ENCODE measurements at regions not wholly inside any gene's neighbourhood (a gene's known extent, or its start where the extent isn't known, plus 50 kb on each side); places are given as distances from the start of the nearest gene placed in this dataset.
A peak's percentile ranks its signal among the peaks of the same experiment; 100 is the strongest.
"Not testable (repeated sequence)": the region's sequence is repeated elsewhere in the genome, so short reads cannot be mapped to it uniquely, and the experiment has no call there.

GRCh38 chr18:8531084-8531483 lies 78.2 kb upstream of the RAB12 start:
- peak; percentile 97 for TF ChIP-seq SETDB1 (IDR thresholded peaks at IDR 0.05; ENCODE audit: insufficient read length, low read length)
- POLR2A ChIA-PET; H3K4me1 ChIP-seq (ENCODE audit: control insufficient read depth, insufficient read depth, low read length); H3K36me3 ChIP-seq (ENCODE audit: control insufficient read depth in 2 of 2, insufficient read depth in 1 of 2, low read length in 2 of 2); CTCF ChIA-PET; H3K27ac ChIP-seq (ENCODE audit: extremely low read depth, low read depth, low read length); H3K9me3 ChIP-seq (ENCODE audit: control insufficient read depth, insufficient read depth, low read depth, low read length); H3K4me3 ChIP-seq (ENCODE audit: low read depth, low read length): not testable (repeated sequence)

- ChIA-PET POLR2A (interaction anchor here (0.7 kb wide), 1 partner anchor 33 kb away, joined by 4 read pairs; no protein-coding TSS in a partner anchor), CTCF (interaction anchor here (1.0 kb wide), 1 partner anchor 66 kb away, joined by 4 read pairs; no protein-coding TSS in a partner anchor)
- Histone ChIP-seq H3K9me3 (ENCODE audit: control insufficient read depth, insufficient read depth, low read depth, low read length) (no peaks in the 10 kb centered on the region), H3K4me1 (ENCODE audit: control insufficient read depth, insufficient read depth, low read length) (no peaks in the 10 kb centered on the region), H3K27ac (ENCODE audit: extremely low read depth, low read depth, low read length) (no peak overlapping the region), H3K4me3 (ENCODE audit: low read depth, low read length) (no peak overlapping the region), H3K36me3 (ENCODE audit: control insufficient read depth in 2 of 2, insufficient read depth in 1 of 2, low read length in 2 of 2) (no peaks in the 10 kb centered on the region)
- peak; percentile 40 for TF ChIP-seq ZNF341 (tag by site-specific recombination; IDR thresholded peaks at IDR 0.05; ENCODE audit: low read depth)
- TF ChIP-seq PRDM1 (tag by site-specific recombination; IDR thresholded peaks at IDR 0.05) = no peak
Observed at GRCh38 chr18:8536231-8536630, 73.0 kb upstream of the RAB12 start.

GRCh38 chr18:8536922-8537321 lies 72.3 kb upstream of the RAB12 start:
- TF ChIP-seq ZNF23 (tag by site-specific recombination; IDR thresholded peaks at IDR 0.05; ENCODE audit: borderline replicate concordance) (no peak), KLF1 (tag by site-specific recombination; IDR thresholded peaks at IDR 0.05) (no peak), ZFP41 (tag by site-specific recombination; IDR thresholded peaks at IDR 0.05; ENCODE audit: borderline replicate concordance) (no peak), ZNF132 (tag by site-specific recombination; IDR thresholded peaks at IDR 0.05; ENCODE audit: borderline replicate concordance) (no peak), ZSCAN5A (tag by site-specific recombination; IDR thresholded peaks at IDR 0.05) (no peak), SETDB1 (IDR thresholded peaks at IDR 0.05; ENCODE audit: insufficient read length, low read length) (no peak), TRIM28 (IDR thresholded peaks at IDR 0.05; ENCODE audit: borderline replicate concordance, low read length) (no peak), ZSCAN16 (tag by site-specific recombination; IDR thresholded peaks at IDR 0.05) (no peak), ZNF768 (tag by site-specific recombination; IDR thresholded peaks at IDR 0.05) (no peak), ZNF692 (tag by site-specific recombination; IDR thresholded peaks at IDR 0.05) (no peak), ZNF830 (tag by site-specific recombination; IDR thresholded peaks at IDR 0.05; ENCODE audit: low read depth) (no peak), ZNF324 (tag by site-specific recombination; IDR thresholded peaks at IDR 0.05) (no peak), ZBTB6 (tag by site-specific recombination; IDR thresholded peaks at IDR 0.05) (no peak), ZBTB1 (tag by site-specific recombination; IDR thresholded peaks at IDR 0.05) (no peak), ZNF10 (tag by site-specific recombination; IDR thresholded peaks at IDR 0.05) (no peak), ZNF677 (tag by site-specific recombination; IDR thresholded peaks at IDR 0.05) (no peak), ZNF530 (tag by site-specific recombination; IDR thresholded peaks at IDR 0.05; ENCODE audit: low read depth) (no peak), ZNF155 (tag by site-specific recombination; IDR thresholded peaks at IDR 0.05) (no peak)
- Histone ChIP-seq H3K36me3 (ENCODE audit: control insufficient read depth in 2 of 2, insufficient read depth in 1 of 2, low read length in 2 of 2) (no peaks in the 10 kb centered on the region), H3K4me1 (ENCODE audit: control insufficient read depth, insufficient read depth, low read length) (no peaks in the 10 kb centered on the region), H3K4me3 (ENCODE audit: low read depth, low read length) (no peak overlapping the region), H3K27ac (ENCODE audit: extremely low read depth, low read depth, low read length) (no peak overlapping the region), H3K9me3 (ENCODE audit: control insufficient read depth, insufficient read depth, low read depth, low read length) (no peaks in the 10 kb centered on the region)
- ChIA-PET POLR2A (interaction anchor here (0.7 kb wide), 1 partner anchor 32 kb away, joined by 4 read pairs; no protein-coding TSS in a partner anchor), CTCF (interaction anchor here (1.0 kb wide), 1 partner anchor 67 kb away, joined by 4 read pairs; no protein-coding TSS in a partner anchor)
